HCT116 (cell line): ENCODE measurements at regions not wholly inside any gene's neighbourhood (a gene's known extent, or its start where the extent isn't known, plus 50 kb on each side); places are given as distances from the start of the nearest gene placed in this dataset.

Experiments
- ATAC-seq: fragments of 200-7000 bp; cut with Tn5 transposase; 2 replicates; pipeline ENCODE4 v1.9.1; 2020; ENCODE audit warnings: mild to moderate bottlenecking, moderate library complexity
- BruUV-seq: library from RNA; stranded (reverse); fragments of 400-500 nt; replicated peaks from 2 replicates; lab custom pipeline; 2021; lab: Mats Ljungman, UMichigan
- CTCF ChIA-PET: fragments of 300-600 bp; sonication (Branson Sonifier 250); formaldehyde crosslinking; loops from one replicate; lab custom pipeline; 2021; ENCODE audit warnings: antibody characterized with exemption; lab: Charles Lee
- POLR2A ChIA-PET: fragments of 300-600, 350-600 bp; sonication (Branson Sonifier 250); formaldehyde crosslinking; loops from one replicate; lab custom pipeline; 2021; ENCODE audit warnings: antibody characterized with exemption; lab: Charles Lee
- RAD21 ChIA-PET, 2 experiments: fragments of 300-600 bp; sonication (Branson Sonifier 250); formaldehyde crosslinking; loops; one replicate each; lab custom pipeline; 2023; ENCODE audit warnings: low total read pairs in 2 of 2; ENCODE audit not compliant: uncharacterized antibody in 2 of 2, unreplicated experiment in 2 of 2, low non-redundant PET in 1 of 2; lab: Charles Lee
- DNase-seq: peaks from one replicate; pipeline ENCODE4 v3.0.0-alpha.2; 2010; ENCODE audit warnings: low read depth, low spot score
- H2AFZ ChIP-seq: fragments of 200-600 bp; shearing (Covaris generic), sonication (generic); 2 replicates; pipeline ENCODE4 v1.6.1; 2017; ENCODE audit warnings: low read depth, mixed run types, mixed read lengths, antibody characterized with exemption, low read length; ENCODE audit not compliant: poor library complexity, severe bottlenecking
- H3K27ac ChIP-seq: 2 replicates; pipeline ENCODE4 v1.5.1; 2012; ENCODE audit warnings: low read depth, low read length
- H3K27me3 ChIP-seq: fragments of 200-600 bp; sonication (generic); 2 replicates; pipeline ENCODE4 v1.6.1; 2016; ENCODE audit warnings: mixed run types, low read length, mixed read lengths; ENCODE audit not compliant: insufficient read depth
- H3K36me3 ChIP-seq, 2 experiments: fragments of 200-500 bp in 1 of 2; fragments of 200-600 bp in 1 of 2; sonication (Bioruptor generic) in 1 of 2; sonication (generic) in 1 of 2; 2 replicates each; pipeline versions ENCODE4 v1.5.1 to v1.6.1; 2014 to 2016; ENCODE audit warnings: low read length in 2 of 2, inconsistent platforms in 1 of 2, mixed read lengths in 1 of 2, mixed run types in 1 of 2; ENCODE audit not compliant: insufficient read depth in 2 of 2, control insufficient read depth in 1 of 2
- H3K4me1 ChIP-seq, 2 experiments: fragments of 200-600 bp in 1 of 2; sonication (generic) in 1 of 2; 2 replicates each; pipeline versions ENCODE4 v1.5.1 to v1.6.1; 2012 to 2017; ENCODE audit warnings: low read length in 2 of 2, inconsistent platforms in 1 of 2, mild to moderate bottlenecking in 1 of 2, mixed read lengths in 1 of 2, mixed run types in 1 of 2, moderate library complexity in 1 of 2; ENCODE audit not compliant: insufficient read depth in 2 of 2, control insufficient read depth in 1 of 2
- H3K4me2 ChIP-seq: fragments of 200-600 bp; sonication (generic); 2 replicates; pipeline ENCODE4 v1.6.1; 2017; ENCODE audit warnings: mixed run types, low read length, mixed read lengths
- H3K4me3 ChIP-seq, 2 experiments: fragments of 200-600 bp in 1 of 2; sonication (generic) in 1 of 2; replicated peaks in 1 of 2; 2 replicates each; pipeline ENCODE4 v1.5.1; 2011 to 2016; ENCODE audit warnings: low read length in 2 of 2, control low read depth in 1 of 2, low read depth in 1 of 2, mild to moderate bottlenecking in 1 of 2, mixed read lengths in 1 of 2, mixed run types in 1 of 2
- H3K79me2 ChIP-seq: fragments of 200-600 bp; sonication (generic); 2 replicates; pipeline ENCODE4 v1.6.1; 2017; ENCODE audit warnings: mild to moderate bottlenecking, mixed run types, low read length, moderate library complexity, mixed read lengths; ENCODE audit not compliant: insufficient read depth
- H3K9ac ChIP-seq: fragments of 200-600 bp; sonication (generic); 2 replicates; pipeline ENCODE4 v1.6.1; 2016; ENCODE audit warnings: low read length, mixed read lengths
- H3K9me2 ChIP-seq: fragments of 200-600 bp; sonication (generic), shearing (Covaris generic); 2 replicates; pipeline ENCODE4 v1.6.1; 2017; ENCODE audit warnings: mixed run types, mild to moderate bottlenecking, moderate library complexity; ENCODE audit not compliant: insufficient read depth
- H3K9me3 ChIP-seq, 2 experiments: fragments of 200-500 bp in 1 of 2; fragments of 200-600 bp in 1 of 2; sonication (Bioruptor generic) in 1 of 2; sonication (generic) in 1 of 2; 2 replicates each; pipeline ENCODE4 v1.6.1; 2014 to 2017; ENCODE audit warnings: low read length in 2 of 2, mixed read lengths in 2 of 2, inconsistent platforms in 1 of 2, low read depth in 1 of 2, mild to moderate bottlenecking in 1 of 2, mixed run types in 1 of 2, moderate library complexity in 1 of 2; ENCODE audit not compliant: control insufficient read depth in 1 of 2, insufficient read depth in 1 of 2
- H4K20me1 ChIP-seq: fragments of 200-600 bp; sonication (generic), shearing (Covaris generic); 2 replicates; pipeline ENCODE4 v1.6.1; 2017; ENCODE audit warnings: mixed run types, mild to moderate bottlenecking, moderate library complexity; ENCODE audit not compliant: insufficient read depth
- ELF1 ChIP-seq: IDR thresholded peaks from 2 replicates; pipeline ENCODE4 v1.6.1; 2012; ENCODE audit warnings: low read depth, borderline replicate concordance
- YY1 ChIP-seq: IDR thresholded peaks from 2 replicates; pipeline ENCODE4 v1.6.1; 2011; ENCODE audit warnings: low read length, low read depth, moderate library complexity, mild to moderate bottlenecking; ENCODE audit not compliant: insufficient replicate concordance; ENCODE audit errors: extremely low read depth
- intact Hi-C: fragments of 100-400 bp; cut with micrococcal nuclease; formaldehyde crosslinking; loops from 2 replicates; pipeline ENCODE4 v1.10.0; 2022
- TF ChIP-seq, protein P1 (sequence below): IDR thresholded peaks from 2 replicates; pipeline ENCODE4 v1.6.1; 2012; ENCODE audit warnings: low read depth
- TF ChIP-seq, protein P2 (sequence below), 3 experiments: fragments of 200-600 bp in 1 of 3; sonication (generic) in 1 of 3; IDR thresholded peaks in 2 of 3; conservative IDR thresholded peaks in 1 of 3; 2 replicates each; pipeline ENCODE4 v1.5.1; 2012 to 2017; ENCODE audit warnings: low read depth in 2 of 3, low read length in 2 of 3, antibody characterized with exemption in 1 of 3, borderline replicate concordance in 1 of 3, control low read depth in 1 of 3, mild to moderate bottlenecking in 1 of 3, mixed read lengths in 1 of 3, mixed run types in 1 of 3, moderate library complexity in 1 of 3; ENCODE audit not compliant: insufficient read depth in 1 of 3

DNA sequence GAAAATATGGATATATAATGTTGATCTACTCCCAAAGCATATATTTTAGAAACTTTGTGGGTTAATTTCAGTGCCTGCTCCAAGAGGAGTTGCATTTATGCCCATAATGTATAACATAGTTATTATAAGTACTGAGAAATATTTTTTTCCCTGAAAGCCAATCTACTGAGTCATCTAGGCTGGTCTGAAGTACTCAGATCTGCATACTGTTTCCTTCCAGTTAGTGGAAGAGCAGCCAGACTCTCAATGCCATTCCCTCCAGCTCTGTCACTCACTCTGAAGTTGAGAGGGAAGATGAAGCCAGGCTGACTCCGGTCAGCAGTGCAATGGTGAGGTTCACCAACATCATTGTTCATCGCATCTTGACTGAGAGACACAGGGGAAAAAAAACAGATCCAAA is 505.1 kb downstream of the PPARGC1A start:
- no peak for ATAC-seq
- Histone ChIP-seq H3K36me3 (no peaks in the 10 kb centered on the region), H3K27ac (no peak overlapping the region), H3K4me3 (no peak overlapping the region), H3K9me2 (no peaks in the 10 kb centered on the region), H3K4me1 (no peaks in the 10 kb centered on the region), H4K20me1 (no peaks in the 10 kb centered on the region), H3K79me2 (no peaks in the 10 kb centered on the region), H3K9me3 (peaks cover 0 to 24% of the 10 kb centered on the region in 2 experiments; a peak in 2 of 4 replicates), H3K9ac (no peak overlapping the region), H2AFZ (no peak overlapping the region), H3K27me3 (no peaks in the 10 kb centered on the region), H3K4me2 (no peak overlapping the region)
- POLR2A ChIA-PET = no interaction called here
- intact Hi-C loops = no loop called here
- no peak for DNase-seq
- CTCF ChIA-PET = no interaction called here
- no peak for TF ChIP-seq YY1
- RAD21 ChIA-PET = no interaction called here
- BruUV-seq = no TSS peak

DNA sequence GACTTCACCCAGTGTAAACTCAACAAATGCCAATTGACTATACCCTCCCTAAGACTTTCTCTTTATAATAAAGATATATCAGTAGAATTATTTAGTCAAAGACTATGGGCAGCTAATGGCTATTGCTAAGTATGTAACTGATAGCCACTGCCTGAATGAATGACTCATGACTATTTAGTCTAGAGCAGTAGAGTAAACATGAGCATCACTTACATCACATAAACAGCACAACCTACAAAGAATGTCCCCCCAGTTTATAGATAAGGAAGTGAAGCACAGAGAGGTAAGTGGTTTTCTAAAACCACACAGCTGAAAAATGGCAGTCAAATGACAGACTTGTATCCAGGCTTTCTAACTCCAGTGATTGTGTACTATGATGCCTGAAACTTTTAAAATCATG is 507.0 kb downstream of the PPARGC1A start:
- H3K27ac ChIP-seq = no peak overlapping the region
- H3K9me3 ChIP-seq = peaks cover 0 to 12% of the 10 kb centered on the region in 2 experiments; a peak in 2 of 4 replicates
- no peak overlapping the region for H3K9ac ChIP-seq
- no peak for TF ChIP-seq ELF1
- TF ChIP-seq, protein P1, sequence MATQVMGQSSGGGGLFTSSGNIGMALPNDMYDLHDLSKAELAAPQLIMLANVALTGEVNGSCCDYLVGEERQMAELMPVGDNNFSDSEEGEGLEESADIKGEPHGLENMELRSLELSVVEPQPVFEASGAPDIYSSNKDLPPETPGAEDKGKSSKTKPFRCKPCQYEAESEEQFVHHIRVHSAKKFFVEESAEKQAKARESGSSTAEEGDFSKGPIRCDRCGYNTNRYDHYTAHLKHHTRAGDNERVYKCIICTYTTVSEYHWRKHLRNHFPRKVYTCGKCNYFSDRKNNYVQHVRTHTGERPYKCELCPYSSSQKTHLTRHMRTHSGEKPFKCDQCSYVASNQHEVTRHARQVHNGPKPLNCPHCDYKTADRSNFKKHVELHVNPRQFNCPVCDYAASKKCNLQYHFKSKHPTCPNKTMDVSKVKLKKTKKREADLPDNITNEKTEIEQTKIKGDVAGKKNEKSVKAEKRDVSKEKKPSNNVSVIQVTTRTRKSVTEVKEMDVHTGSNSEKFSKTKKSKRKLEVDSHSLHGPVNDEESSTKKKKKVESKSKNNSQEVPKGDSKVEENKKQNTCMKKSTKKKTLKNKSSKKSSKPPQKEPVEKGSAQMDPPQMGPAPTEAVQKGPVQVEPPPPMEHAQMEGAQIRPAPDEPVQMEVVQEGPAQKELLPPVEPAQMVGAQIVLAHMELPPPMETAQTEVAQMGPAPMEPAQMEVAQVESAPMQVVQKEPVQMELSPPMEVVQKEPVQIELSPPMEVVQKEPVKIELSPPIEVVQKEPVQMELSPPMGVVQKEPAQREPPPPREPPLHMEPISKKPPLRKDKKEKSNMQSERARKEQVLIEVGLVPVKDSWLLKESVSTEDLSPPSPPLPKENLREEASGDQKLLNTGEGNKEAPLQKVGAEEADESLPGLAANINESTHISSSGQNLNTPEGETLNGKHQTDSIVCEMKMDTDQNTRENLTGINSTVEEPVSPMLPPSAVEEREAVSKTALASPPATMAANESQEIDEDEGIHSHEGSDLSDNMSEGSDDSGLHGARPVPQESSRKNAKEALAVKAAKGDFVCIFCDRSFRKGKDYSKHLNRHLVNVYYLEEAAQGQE = no peak
- TF ChIP-seq, protein P2, sequence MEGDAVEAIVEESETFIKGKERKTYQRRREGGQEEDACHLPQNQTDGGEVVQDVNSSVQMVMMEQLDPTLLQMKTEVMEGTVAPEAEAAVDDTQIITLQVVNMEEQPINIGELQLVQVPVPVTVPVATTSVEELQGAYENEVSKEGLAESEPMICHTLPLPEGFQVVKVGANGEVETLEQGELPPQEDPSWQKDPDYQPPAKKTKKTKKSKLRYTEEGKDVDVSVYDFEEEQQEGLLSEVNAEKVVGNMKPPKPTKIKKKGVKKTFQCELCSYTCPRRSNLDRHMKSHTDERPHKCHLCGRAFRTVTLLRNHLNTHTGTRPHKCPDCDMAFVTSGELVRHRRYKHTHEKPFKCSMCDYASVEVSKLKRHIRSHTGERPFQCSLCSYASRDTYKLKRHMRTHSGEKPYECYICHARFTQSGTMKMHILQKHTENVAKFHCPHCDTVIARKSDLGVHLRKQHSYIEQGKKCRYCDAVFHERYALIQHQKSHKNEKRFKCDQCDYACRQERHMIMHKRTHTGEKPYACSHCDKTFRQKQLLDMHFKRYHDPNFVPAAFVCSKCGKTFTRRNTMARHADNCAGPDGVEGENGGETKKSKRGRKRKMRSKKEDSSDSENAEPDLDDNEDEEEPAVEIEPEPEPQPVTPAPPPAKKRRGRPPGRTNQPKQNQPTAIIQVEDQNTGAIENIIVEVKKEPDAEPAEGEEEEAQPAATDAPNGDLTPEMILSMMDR (IDR thresholded peaks at IDR 0.05 in 2 of 3, conservative IDR thresholded peaks at IDR 0.05 in 1 of 3; ENCODE audit: borderline replicate concordance in 1 of 3, insufficient read depth in 1 of 3, low read depth in 2 of 3, low read length in 2 of 3) = no peak
- TF ChIP-seq YY1 = no peak
- no peaks in the 10 kb centered on the region for H3K9me2 ChIP-seq
- no peak overlapping the region for H3K4me3 ChIP-seq
- H3K4me2 ChIP-seq = no peak overlapping the region
- no peaks in the 10 kb centered on the region for H3K27me3 ChIP-seq
- H3K79me2 ChIP-seq = no peaks in the 10 kb centered on the region
- RAD21 ChIA-PET = no interaction called here
- H3K4me1 ChIP-seq = no peaks in the 10 kb centered on the region
- CTCF ChIA-PET = no interaction called here
- ATAC-seq (no peak), DNase-seq (no peak)
- no peak overlapping the region for H2AFZ ChIP-seq
- H3K36me3 ChIP-seq = no peaks in the 10 kb centered on the region
- no peaks in the 10 kb centered on the region for H4K20me1 ChIP-seq
- no TSS peak for BruUV-seq
- POLR2A ChIA-PET = no interaction called here
- intact Hi-C loops = no loop called here
